ENCODE measurements at regions not wholly inside any gene's neighbourhood (a gene's known extent, or its start where the extent isn't known, plus 50 kb on each side); places are given as distances from the start of the nearest gene placed in this dataset.

DNA sequence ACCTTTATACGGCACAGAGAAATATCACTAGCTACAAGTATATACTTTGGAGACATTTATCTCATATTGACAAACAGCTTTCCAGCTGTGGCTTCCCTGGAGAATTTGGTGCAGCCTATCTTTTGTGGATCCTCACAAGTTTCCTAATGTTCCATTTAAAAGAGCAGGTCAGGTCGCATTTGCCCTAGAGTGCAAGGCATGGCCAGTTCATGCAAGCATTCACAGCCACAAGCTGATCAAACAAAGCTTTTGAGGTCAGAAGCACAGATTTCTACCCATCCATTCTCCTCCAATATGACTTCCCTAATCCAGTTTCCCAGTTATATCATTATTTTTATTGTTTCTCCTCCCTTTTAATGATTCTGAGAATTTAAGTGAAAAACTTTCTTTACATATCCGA is 1008.4 kb upstream of the AGA start:
- Histone ChIP-seq H3K4me3 (no peak overlapping the region), H3K9me3 (no peaks in the 10 kb centered on the region), H3K36me3 (replicated peaks in 1 of 2; ENCODE audit: insufficient read depth in 1 of 2, low read depth in 2 of 2) (no peaks in the 10 kb centered on the region), H3K4me1 (no peaks in the 10 kb centered on the region), H3K27me3 (no peaks in the 10 kb centered on the region), H3K27ac (no peak overlapping the region)
- ATAC-seq = no peak
- intact Hi-C loops (cut with DNase I) = no loop called here
- TF ChIP-seq POLR2A (IDR thresholded peaks at IDR 0.05) = no peak
- TF ChIP-seq, protein P1, sequence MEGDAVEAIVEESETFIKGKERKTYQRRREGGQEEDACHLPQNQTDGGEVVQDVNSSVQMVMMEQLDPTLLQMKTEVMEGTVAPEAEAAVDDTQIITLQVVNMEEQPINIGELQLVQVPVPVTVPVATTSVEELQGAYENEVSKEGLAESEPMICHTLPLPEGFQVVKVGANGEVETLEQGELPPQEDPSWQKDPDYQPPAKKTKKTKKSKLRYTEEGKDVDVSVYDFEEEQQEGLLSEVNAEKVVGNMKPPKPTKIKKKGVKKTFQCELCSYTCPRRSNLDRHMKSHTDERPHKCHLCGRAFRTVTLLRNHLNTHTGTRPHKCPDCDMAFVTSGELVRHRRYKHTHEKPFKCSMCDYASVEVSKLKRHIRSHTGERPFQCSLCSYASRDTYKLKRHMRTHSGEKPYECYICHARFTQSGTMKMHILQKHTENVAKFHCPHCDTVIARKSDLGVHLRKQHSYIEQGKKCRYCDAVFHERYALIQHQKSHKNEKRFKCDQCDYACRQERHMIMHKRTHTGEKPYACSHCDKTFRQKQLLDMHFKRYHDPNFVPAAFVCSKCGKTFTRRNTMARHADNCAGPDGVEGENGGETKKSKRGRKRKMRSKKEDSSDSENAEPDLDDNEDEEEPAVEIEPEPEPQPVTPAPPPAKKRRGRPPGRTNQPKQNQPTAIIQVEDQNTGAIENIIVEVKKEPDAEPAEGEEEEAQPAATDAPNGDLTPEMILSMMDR (IDR thresholded peaks at IDR 0.05) = no peak
- no peak for DNase-seq
- WGBS, 2 donors = 60 to 71% methylated on average over 3 of the region's 3 CpGs

DNA sequence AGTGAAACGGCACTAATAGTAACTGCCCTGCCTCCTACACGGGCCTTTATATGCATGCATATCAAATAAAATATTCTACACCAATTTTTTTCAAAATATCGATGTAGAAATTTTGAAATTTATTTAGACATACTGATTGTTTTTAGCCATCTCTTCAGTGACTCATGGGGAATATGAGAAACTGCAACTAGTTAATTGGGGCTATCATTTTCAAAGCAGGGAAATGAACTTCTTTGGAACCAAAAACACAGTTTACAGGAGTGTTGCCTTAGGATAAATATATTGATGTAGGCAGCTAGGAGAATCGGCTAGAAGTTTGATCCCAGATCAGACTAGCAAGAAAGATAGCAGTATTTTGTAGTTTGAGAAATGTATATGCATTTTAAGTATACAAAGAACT is 1010.8 kb upstream of the AGA start:
- Histone ChIP-seq H3K4me1 (no peaks in the 10 kb centered on the region), H3K27me3 (no peaks in the 10 kb centered on the region), H3K36me3 (replicated peaks in 1 of 2; ENCODE audit: insufficient read depth in 1 of 2, low read depth in 2 of 2) (no peaks in the 10 kb centered on the region), H3K9me3 (no peaks in the 10 kb centered on the region), H3K27ac (no peak overlapping the region), H3K4me3 (no peak overlapping the region)
- no peak for DNase-seq
- ATAC-seq = no peak
- WGBS, 2 donors = 61 to 64% methylated on average over 4 of the region's 4 CpGs
- intact Hi-C loops (cut with DNase I) = no loop called here
- TF ChIP-seq, protein P1 (IDR thresholded peaks at IDR 0.05) = no peak
- TF ChIP-seq POLR2A (IDR thresholded peaks at IDR 0.05) = no peak

DNA sequence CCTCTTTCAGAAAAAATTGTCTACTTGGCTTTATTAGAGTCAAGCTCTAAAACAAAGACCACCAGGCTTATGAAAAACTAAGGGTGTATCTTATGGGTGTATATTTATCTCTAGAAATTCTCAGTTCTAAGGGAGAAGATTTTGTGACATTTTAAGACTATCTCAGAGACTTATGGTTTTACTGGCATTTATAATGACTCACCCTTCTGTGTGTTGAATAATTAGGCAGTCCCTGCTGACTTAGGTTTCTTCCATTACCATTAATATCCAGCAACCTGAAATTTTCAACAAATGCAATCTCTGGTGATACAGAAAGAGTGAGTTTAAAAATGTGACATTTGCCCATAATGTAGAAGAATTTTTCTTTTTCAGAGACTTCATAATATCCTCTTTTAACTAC is 1015.0 kb upstream of the AGA start:
- H3K36me3 ChIP-seq (replicated peaks in 1 of 2; ENCODE audit: insufficient read depth in 1 of 2, low read depth in 2 of 2) = no peaks in the 10 kb centered on the region
- no peak overlapping the region for H3K4me3 ChIP-seq
- no peak overlapping the region for H3K27ac ChIP-seq
- DNase-seq (no peak), ATAC-seq (no peak)
- intact Hi-C loops (cut with DNase I) = no loop called here
- H3K4me1 ChIP-seq = no peaks in the 10 kb centered on the region
- no peaks in the 10 kb centered on the region for H3K9me3 ChIP-seq
- TF ChIP-seq, protein P1 (IDR thresholded peaks at IDR 0.05) = no peak
- TF ChIP-seq POLR2A (IDR thresholded peaks at IDR 0.05) = no peak
- H3K27me3 ChIP-seq = no peaks in the 10 kb centered on the region

DNA sequence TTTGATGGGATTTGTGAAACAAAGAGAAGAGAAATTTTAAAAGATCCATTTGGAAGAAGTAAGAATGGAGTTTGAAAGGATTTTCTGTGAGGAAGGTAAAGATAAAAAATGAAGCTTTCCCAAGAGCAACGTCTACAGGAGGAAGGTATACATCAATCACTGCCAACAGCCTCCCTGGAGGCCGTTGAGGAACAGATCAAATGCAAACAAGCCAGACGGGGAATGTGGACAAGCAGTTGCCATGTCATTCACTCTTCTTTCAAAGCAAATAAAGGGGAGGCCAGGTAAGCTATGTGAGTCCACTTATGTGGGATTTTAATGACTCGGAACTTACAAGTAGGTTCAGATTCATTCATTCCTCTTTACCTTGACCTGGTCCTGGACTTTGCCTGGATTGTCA is 1020.5 kb upstream of the AGA start:
- DNase-seq (no peak), ATAC-seq (no peak)
- TF ChIP-seq, protein P1 (IDR thresholded peaks at IDR 0.05) = no peak
- TF ChIP-seq POLR2A (IDR thresholded peaks at IDR 0.05) = no peak
- H3K4me3 ChIP-seq = no peak overlapping the region
- no peaks in the 10 kb centered on the region for H3K4me1 ChIP-seq
- H3K9me3 ChIP-seq = no peaks in the 10 kb centered on the region
- no peaks in the 10 kb centered on the region for H3K36me3 ChIP-seq (replicated peaks in 1 of 2; ENCODE audit: insufficient read depth in 1 of 2, low read depth in 2 of 2)
- H3K27me3 ChIP-seq = no peaks in the 10 kb centered on the region
- no peak overlapping the region for H3K27ac ChIP-seq
- intact Hi-C loops (cut with DNase I) = no loop called here
- 14 to 21% methylated on average over 4 of the region's 4 CpGs for WGBS, 2 donors

DNA sequence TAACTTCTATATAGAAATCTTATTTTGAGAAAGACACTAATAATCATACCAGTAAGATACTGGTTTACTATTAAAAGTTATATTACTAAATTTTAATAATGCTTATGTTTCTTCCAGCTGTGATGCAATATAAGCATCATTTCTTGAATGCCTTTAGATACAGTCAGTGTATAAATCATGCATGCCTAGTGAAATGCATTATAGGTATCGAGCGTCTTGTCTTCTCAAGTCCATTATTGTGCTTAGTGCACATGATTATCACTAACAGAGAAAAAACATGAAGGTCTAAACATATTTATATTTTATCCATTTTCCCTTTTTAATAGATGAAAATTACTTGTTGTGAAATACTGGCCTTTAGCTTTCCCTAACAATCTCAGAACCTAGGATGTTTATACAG is 1021.5 kb upstream of the AGA start:
- Histone ChIP-seq H3K27ac (no peak overlapping the region), H3K36me3 (replicated peaks in 1 of 2; ENCODE audit: insufficient read depth in 1 of 2, low read depth in 2 of 2) (no peaks in the 10 kb centered on the region), H3K4me3 (no peak overlapping the region), H3K27me3 (no peaks in the 10 kb centered on the region), H3K9me3 (no peaks in the 10 kb centered on the region), H3K4me1 (no peaks in the 10 kb centered on the region)
- no peak for ATAC-seq
- 61 to 81% methylated on average over 2 of the region's 2 CpGs for WGBS, 2 donors
- TF ChIP-seq, protein P1 (IDR thresholded peaks at IDR 0.05) = no peak
- TF ChIP-seq POLR2A (IDR thresholded peaks at IDR 0.05) = no peak
- DNase-seq = no peak
- intact Hi-C loops (cut with DNase I) = no loop called here
